HCT116 (cell line): ENCODE measurements at regions not wholly inside any gene's neighbourhood (a gene's known extent, or its start where the extent isn't known, plus 50 kb on each side); places are given as distances from the start of the nearest gene placed in this dataset.

ENCODE experiments used
- ATF3 ChIP-seq: IDR thresholded peaks from 2 replicates; pipeline ENCODE4 v1.6.1; 2012
- EGR1 ChIP-seq: IDR thresholded peaks from 2 replicates; pipeline ENCODE4 v1.6.1; 2012; ENCODE audit warnings: low read depth
- POLR2A ChIP-seq: IDR thresholded peaks from 2 replicates; pipeline ENCODE4 v1.7.0; 2011; ENCODE audit warnings: borderline replicate concordance; ENCODE audit not compliant: insufficient read depth, insufficient read length; ENCODE audit errors: extremely low read depth
- POLR2AphosphoS5 ChIP-seq: IDR thresholded peaks from 2 replicates; pipeline ENCODE4 v1.6.1; 2011; ENCODE audit warnings: mild to moderate bottlenecking, low read depth, low read length, moderate library complexity
- REST ChIP-seq: IDR thresholded peaks from 2 replicates; pipeline ENCODE4 v1.6.1; 2012; ENCODE audit warnings: low read depth
- SP1 ChIP-seq: IDR thresholded peaks from 2 replicates; pipeline ENCODE4 v1.6.1; 2012; ENCODE audit warnings: low read depth
- SRF ChIP-seq: IDR thresholded peaks from 2 replicates; pipeline ENCODE4 v1.6.1; 2012; ENCODE audit warnings: low read depth
- TCF7L2 ChIP-seq: IDR thresholded peaks from 2 replicates; pipeline ENCODE4 v1.7.0; 2011; ENCODE audit warnings: borderline replicate concordance, inconsistent platforms; ENCODE audit not compliant: insufficient read depth, insufficient read length; ENCODE audit errors: extremely low read depth
- TF ChIP-seq, protein P1 (sequence below), 3 experiments: fragments of 200-600 bp in 1 of 3; sonication (generic) in 1 of 3; IDR thresholded peaks in 2 of 3; conservative IDR thresholded peaks in 1 of 3; 2 replicates each; pipeline ENCODE4 v1.5.1; 2012 to 2017; ENCODE audit warnings: low read depth in 2 of 3, low read length in 2 of 3, antibody characterized with exemption in 1 of 3, borderline replicate concordance in 1 of 3, control low read depth in 1 of 3, mild to moderate bottlenecking in 1 of 3, mixed read lengths in 1 of 3, mixed run types in 1 of 3, moderate library complexity in 1 of 3; ENCODE audit not compliant: insufficient read depth in 1 of 3
- TF ChIP-seq, protein P2 (sequence below): IDR thresholded peaks from 2 replicates; pipeline ENCODE4 v1.6.1; 2012

GRCh38 chr6:144413418-144413817 lies 128.3 kb downstream of the UTRN start:
- TF ChIP-seq, protein P1, sequence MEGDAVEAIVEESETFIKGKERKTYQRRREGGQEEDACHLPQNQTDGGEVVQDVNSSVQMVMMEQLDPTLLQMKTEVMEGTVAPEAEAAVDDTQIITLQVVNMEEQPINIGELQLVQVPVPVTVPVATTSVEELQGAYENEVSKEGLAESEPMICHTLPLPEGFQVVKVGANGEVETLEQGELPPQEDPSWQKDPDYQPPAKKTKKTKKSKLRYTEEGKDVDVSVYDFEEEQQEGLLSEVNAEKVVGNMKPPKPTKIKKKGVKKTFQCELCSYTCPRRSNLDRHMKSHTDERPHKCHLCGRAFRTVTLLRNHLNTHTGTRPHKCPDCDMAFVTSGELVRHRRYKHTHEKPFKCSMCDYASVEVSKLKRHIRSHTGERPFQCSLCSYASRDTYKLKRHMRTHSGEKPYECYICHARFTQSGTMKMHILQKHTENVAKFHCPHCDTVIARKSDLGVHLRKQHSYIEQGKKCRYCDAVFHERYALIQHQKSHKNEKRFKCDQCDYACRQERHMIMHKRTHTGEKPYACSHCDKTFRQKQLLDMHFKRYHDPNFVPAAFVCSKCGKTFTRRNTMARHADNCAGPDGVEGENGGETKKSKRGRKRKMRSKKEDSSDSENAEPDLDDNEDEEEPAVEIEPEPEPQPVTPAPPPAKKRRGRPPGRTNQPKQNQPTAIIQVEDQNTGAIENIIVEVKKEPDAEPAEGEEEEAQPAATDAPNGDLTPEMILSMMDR (IDR thresholded peaks at IDR 0.05 in 2 of 3, conservative IDR thresholded peaks at IDR 0.05 in 1 of 3; ENCODE audit: borderline replicate concordance in 1 of 3, insufficient read depth in 1 of 3, low read depth in 2 of 3, low read length in 2 of 3), result no peak
- no peak for TF ChIP-seq REST
- no peak for TF ChIP-seq TCF7L2
- no peak for TF ChIP-seq SP1
- no peak for TF ChIP-seq SRF
- TF ChIP-seq POLR2AphosphoS5, result no peak
- TF ChIP-seq, protein P2, sequence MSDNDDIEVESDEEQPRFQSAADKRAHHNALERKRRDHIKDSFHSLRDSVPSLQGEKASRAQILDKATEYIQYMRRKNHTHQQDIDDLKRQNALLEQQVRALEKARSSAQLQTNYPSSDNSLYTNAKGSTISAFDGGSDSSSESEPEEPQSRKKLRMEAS, result no peak
- no peak for TF ChIP-seq EGR1
- TF ChIP-seq POLR2A, result no peak
- TF ChIP-seq ATF3, result no peak
